Trophoblast cell (in vitro differentiated cells and primary cell): ENCODE measurements at regions not wholly inside any gene's neighbourhood (a gene's known extent, or its start where the extent isn't known, plus 50 kb on each side); places are given as distances from the start of the nearest gene placed in this dataset.

Experiments used
- DNase-seq, 2 donors: peaks; one replicate each; pipeline ENCODE4 v3.0.0-alpha.2; 2016
- H2AFZ ChIP-seq: 2 replicates; pipeline ENCODE4 v1.6.1; 2013; ENCODE audit warnings: low read length, moderate library complexity, mild to moderate bottlenecking; ENCODE audit not compliant: insufficient read depth, poor library complexity
- H2AK5ac ChIP-seq: 2 replicates; pipeline ENCODE4 v1.6.1; 2013; ENCODE audit warnings: mild to moderate bottlenecking, low read length
- H2BK120ac ChIP-seq: 2 replicates; pipeline ENCODE4 v1.6.1; 2013; ENCODE audit warnings: low read length, mild to moderate bottlenecking, moderate library complexity; ENCODE audit not compliant: insufficient read depth, poor library complexity
- H2BK12ac ChIP-seq: 2 replicates; pipeline ENCODE4 v1.6.1; 2013; ENCODE audit warnings: mild to moderate bottlenecking, low read length, moderate library complexity
- H2BK5ac ChIP-seq: 2 replicates; pipeline ENCODE4 v1.6.1; 2013; ENCODE audit warnings: low read length, low read depth, moderate library complexity, mild to moderate bottlenecking; ENCODE audit not compliant: poor library complexity
- H3K14ac ChIP-seq: 2 replicates; pipeline ENCODE4 v1.6.1; 2013; ENCODE audit warnings: mild to moderate bottlenecking, low read length
- H3K18ac ChIP-seq: 2 replicates; pipeline ENCODE4 v1.6.1; 2013; ENCODE audit warnings: mild to moderate bottlenecking, low read length
- H3K23ac ChIP-seq: 2 replicates; pipeline ENCODE4 v1.6.1; 2013; ENCODE audit warnings: low read length
- H3K27ac ChIP-seq: 2 replicates; pipeline ENCODE4 v1.5.1; 2013; ENCODE audit warnings: low read depth, mild to moderate bottlenecking, inconsistent platforms, low read length, moderate library complexity
- H3K27me3 ChIP-seq: 2 replicates; pipeline ENCODE4 v1.6.1; 2013; ENCODE audit warnings: inconsistent platforms, mild to moderate bottlenecking, low read length, moderate library complexity; ENCODE audit not compliant: insufficient read depth
- H3K36me3 ChIP-seq, 2 experiments: 1 replicate in 1 of 2; 2 replicates in 1 of 2; pipeline ENCODE4 v1.6.1; 2013; ENCODE audit warnings: low read length in 2 of 2, mild to moderate bottlenecking in 2 of 2, moderate library complexity in 1 of 2; ENCODE audit not compliant: insufficient read depth in 2 of 2, control insufficient read depth in 1 of 2
- H3K4ac ChIP-seq: 2 replicates; pipeline ENCODE4 v1.6.1; 2013; ENCODE audit warnings: low read depth, mild to moderate bottlenecking, low read length, moderate library complexity
- H3K4me1 ChIP-seq, 2 experiments: 1 replicate in 1 of 2; 2 replicates in 1 of 2; pipeline ENCODE4 v1.6.1; 2013; ENCODE audit warnings: low read length in 2 of 2, mild to moderate bottlenecking in 2 of 2, moderate library complexity in 1 of 2; ENCODE audit not compliant: insufficient read depth in 2 of 2, control insufficient read depth in 1 of 2
- H3K4me2 ChIP-seq: 2 replicates; pipeline ENCODE4 v1.6.1; 2013; ENCODE audit warnings: inconsistent platforms, mild to moderate bottlenecking, low read length, moderate library complexity
- H3K4me3 ChIP-seq: 2 replicates; pipeline ENCODE4 v1.5.1; 2013; ENCODE audit warnings: mild to moderate bottlenecking, low read depth, low read length, inconsistent platforms
- H3K79me1 ChIP-seq: one replicate; pipeline ENCODE4 v1.6.1; 2013; ENCODE audit warnings: low read length
- H3K79me2 ChIP-seq: 2 replicates; pipeline ENCODE4 v1.6.1; 2013; ENCODE audit warnings: low read length, mild to moderate bottlenecking; ENCODE audit not compliant: control insufficient read depth, insufficient read depth, poor library complexity
- H3K9ac ChIP-seq: 2 replicates; pipeline ENCODE4 v1.6.1; 2013; ENCODE audit warnings: mild to moderate bottlenecking, low read length
- H3K9me3 ChIP-seq: 2 replicates; pipeline ENCODE4 v1.6.1; 2013; ENCODE audit warnings: low read depth, mild to moderate bottlenecking, control low read depth, inconsistent platforms, low read length; ENCODE audit not compliant: insufficient read depth
- H4K12ac ChIP-seq: 2 replicates; pipeline ENCODE4 v1.6.1; 2013; ENCODE audit warnings: low read depth, mild to moderate bottlenecking, low read length, moderate library complexity
- H4K8ac ChIP-seq: 2 replicates; pipeline ENCODE4 v1.6.1; 2013; ENCODE audit warnings: low read depth, mild to moderate bottlenecking, low read length, moderate library complexity
- H4K91ac ChIP-seq: one replicate; pipeline ENCODE4 v1.6.1; 2013; ENCODE audit warnings: low read depth, mild to moderate bottlenecking, low read length, moderate library complexity
- WGBS: extraction: QIAGEN DNeasy Blood & Tissue Kit; methylation state at CpG from one replicate; pipeline ENCODE4 v1.1.7; 2013; ENCODE audit warnings: missing lambda C conversion rate; ENCODE audit not compliant: insufficient read length, insufficient coverage; ENCODE audit errors: extremely low coverage; 5-methylcytosine and 5-hydroxymethylcytosine counted together

- DNase-seq = no peak
- H2BK120ac ChIP-seq = no peak overlapping the region
- H3K4ac ChIP-seq = no peak overlapping the region
- no peak overlapping the region for H2AFZ ChIP-seq
- no peaks in the 10 kb centered on the region for H3K79me2 ChIP-seq
- no peaks in the 10 kb centered on the region for H3K9me3 ChIP-seq
- no peak overlapping the region for H4K91ac ChIP-seq
- no peak overlapping the region for H3K14ac ChIP-seq
- no peaks in the 10 kb centered on the region for H3K36me3 ChIP-seq
- no peak overlapping the region for H4K12ac ChIP-seq
- no peak overlapping the region for H2BK5ac ChIP-seq
- no peak overlapping the region for H3K4me2 ChIP-seq
- no peaks in the 10 kb centered on the region for H3K4me1 ChIP-seq
- H3K18ac ChIP-seq = no peak overlapping the region
- H2BK12ac ChIP-seq = no peak overlapping the region
- H3K4me3 ChIP-seq = no peak overlapping the region
- no peak overlapping the region for H2AK5ac ChIP-seq
- H3K27me3 ChIP-seq = no peaks in the 10 kb centered on the region
- H4K8ac ChIP-seq = no peak overlapping the region
- no peak overlapping the region for H3K23ac ChIP-seq
- no peak overlapping the region for H3K27ac ChIP-seq
- H3K79me1 ChIP-seq = no peaks in the 10 kb centered on the region
- no peak overlapping the region for H3K9ac ChIP-seq
Measured at GRCh38 chr2:157178874-157179273, 78.6 kb upstream of the GALNT5 start.

GRCh38 chr2:157179324-157180105 is 78.0 kb upstream of the GALNT5 start:
- Histone ChIP-seq H3K9me3 (no peaks in the 10 kb centered on the region), H2BK12ac (no peak overlapping the region), H2BK120ac (no peak overlapping the region), H4K91ac (no peak overlapping the region), H3K4me1 (no peaks in the 10 kb centered on the region), H3K79me1 (no peaks in the 10 kb centered on the region), H3K14ac (no peak overlapping the region), H3K4ac (no peak overlapping the region), H3K36me3 (no peaks in the 10 kb centered on the region), H3K27ac (no peak overlapping the region), H3K23ac (no peak overlapping the region), H4K12ac (no peak overlapping the region), H2AK5ac (no peak overlapping the region), H3K27me3 (no peaks in the 10 kb centered on the region), H4K8ac (no peak overlapping the region), H3K18ac (no peak overlapping the region), H3K9ac (no peak overlapping the region), H3K4me2 (no peak overlapping the region), H3K4me3 (no peak overlapping the region), H3K79me2 (no peaks in the 10 kb centered on the region), H2BK5ac (no peak overlapping the region), H2AFZ (no peak overlapping the region)
- WGBS = no CpG with 5 or more reads among the region's 4 CpGs
- no peak for DNase-seq

GRCh38 chr2:157180359-157180758 is 77.1 kb upstream of the GALNT5 start:
- no peaks in the 10 kb centered on the region for H3K9me3 ChIP-seq
- no peak overlapping the region for H3K14ac ChIP-seq
- H3K23ac ChIP-seq = no peak overlapping the region
- H4K91ac ChIP-seq = no peak overlapping the region
- H3K4me1 ChIP-seq = no peaks in the 10 kb centered on the region
- no peaks in the 10 kb centered on the region for H3K27me3 ChIP-seq
- DNase-seq = no peak
- no peak overlapping the region for H3K27ac ChIP-seq
- H4K8ac ChIP-seq = no peak overlapping the region
- H2BK12ac ChIP-seq = no peak overlapping the region
- no peak overlapping the region for H3K4ac ChIP-seq
- H3K36me3 ChIP-seq = no peaks in the 10 kb centered on the region
- H3K79me1 ChIP-seq = no peaks in the 10 kb centered on the region
- no peak overlapping the region for H2BK5ac ChIP-seq
- no peak overlapping the region for H3K18ac ChIP-seq
- no peaks in the 10 kb centered on the region for H3K79me2 ChIP-seq
- WGBS = no CpG with 5 or more reads among the region's 1 CpG
- H3K4me2 ChIP-seq = no peak overlapping the region
- H2AFZ ChIP-seq = no peak overlapping the region
- H4K12ac ChIP-seq = no peak overlapping the region
- no peak overlapping the region for H2BK120ac ChIP-seq
- no peak overlapping the region for H3K4me3 ChIP-seq
- no peak overlapping the region for H3K9ac ChIP-seq
- H2AK5ac ChIP-seq = no peak overlapping the region

- Histone ChIP-seq H3K27me3 (no peaks in the 10 kb centered on the region), H3K79me2 (no peaks in the 10 kb centered on the region), H3K23ac (no peak overlapping the region), H4K91ac (no peak overlapping the region), H2AK5ac (no peak overlapping the region), H2BK120ac (no peak overlapping the region), H2BK12ac (no peak overlapping the region), H3K14ac (no peak overlapping the region), H4K12ac (no peak overlapping the region), H3K4me2 (no peak overlapping the region), H3K9ac (no peak overlapping the region), H3K27ac (no peak overlapping the region), H3K9me3 (no peaks in the 10 kb centered on the region), H3K79me1 (no peaks in the 10 kb centered on the region), H3K36me3 (no peaks in the 10 kb centered on the region), H3K4me1 (no peaks in the 10 kb centered on the region), H3K4me3 (no peak overlapping the region), H2AFZ (no peak overlapping the region), H2BK5ac (no peak overlapping the region), H3K4ac (no peak overlapping the region), H3K18ac (no peak overlapping the region), H4K8ac (no peak overlapping the region)
- peak in 1 of 2 donors; percentile 16 for DNase-seq
- WGBS = no CpG with 5 or more reads among the region's 2 CpGs
Measured at GRCh38 chr2:157181234-157181633, 76.3 kb upstream of the GALNT5 start.
